GM12878 (cell line): ENCODE measurements at regions not wholly inside any gene's neighbourhood (a gene's known extent, or its start where the extent isn't known, plus 50 kb on each side); places are given as distances from the start of the nearest gene placed in this dataset.

ENCODE experiments used
- ATAC-seq: fragments of 200-7000 bp; cut with Tn5 transposase; 3 replicates; pipeline ENCODE4 v1.9.1; 2020; ENCODE audit warnings: mild to moderate bottlenecking, moderate library complexity
- BruUV-seq: library from RNA; stranded (reverse); fragments of 400-500 nt; replicated peaks from 2 replicates; lab custom pipeline; 2021; lab: Mats Ljungman, UMichigan
- CTCF ChIA-PET: fragments of 300-600 bp; sonication (Branson Sonifier 250); formaldehyde crosslinking; extraction: SDS; loops from one replicate; lab custom pipeline; 2021; ENCODE audit warnings: inconsistent platforms; lab: Yijun Ruan, JAX
- POLR2A ChIA-PET: fragments of 350-600 bp; formaldehyde crosslinking; extraction: SDS; loops from one replicate; lab custom pipeline; 2021; ENCODE audit warnings: inconsistent platforms; lab: Charles Lee
- RAD21 ChIA-PET: fragments of 300-600 bp; sonication (Branson Sonifier 250); formaldehyde crosslinking; loops from one replicate; lab custom pipeline; 2023; ENCODE audit warnings: antibody characterized with exemption; ENCODE audit not compliant: unreplicated experiment; lab: Charles Lee
- SMC1A ChIA-PET: fragments of 300-600 bp; sonication (Branson Sonifier 250); formaldehyde crosslinking; loops from one replicate; lab custom pipeline; 2023; ENCODE audit not compliant: unreplicated experiment, uncharacterized antibody; lab: Charles Lee
- DNase-seq: peaks from one replicate; pipeline ENCODE4 v3.0.0-alpha.2; 2011; ENCODE audit warnings: low read depth, low spot score
- FAIRE-seq: peaks from 3 replicates; lab custom pipeline; 2011; peaks lifted over from hg19 to GRCh38; lab: Jason Lieb, UNC
- H2AFZ ChIP-seq: 2 replicates; pipeline ENCODE4 v1.6.0; 2011; ENCODE audit warnings: low read depth, low read length, control low read depth; ENCODE audit not compliant: control insufficient read depth
- H3K27ac ChIP-seq: 2 replicates; pipeline ENCODE4 v1.5.1; 2011; ENCODE audit warnings: control low read depth; ENCODE audit not compliant: control insufficient read depth, insufficient read depth
- H3K27me3 ChIP-seq, 2 experiments: replicated peaks in 1 of 2; 2 replicates each; pipeline versions ENCODE4 v1.6.0 to v1.6.1; 2011; ENCODE audit warnings: low read length in 1 of 2; ENCODE audit not compliant: control insufficient read depth in 2 of 2, insufficient read depth in 2 of 2
- H3K36me3 ChIP-seq, 2 experiments: 2 replicates each; pipeline ENCODE4 v1.5.1; 2011; ENCODE audit warnings: low read length in 1 of 2; ENCODE audit not compliant: control insufficient read depth in 2 of 2, insufficient read depth in 2 of 2
- H3K4me1 ChIP-seq: 2 replicates; pipeline ENCODE4 v1.6.1; 2011; ENCODE audit warnings: mild to moderate bottlenecking, low read length, moderate library complexity, mixed read lengths; ENCODE audit not compliant: control insufficient read depth, insufficient read depth
- H3K4me2 ChIP-seq: 2 replicates; pipeline ENCODE4 v1.6.0; 2011; ENCODE audit warnings: control low read depth; ENCODE audit not compliant: control insufficient read depth, insufficient read depth
- H3K4me3 ChIP-seq: fragments of 200-600 bp; sonication (generic); 2 replicates; pipeline ENCODE4 v1.5.1; 2016
- H3K79me2 ChIP-seq: 2 replicates; pipeline ENCODE4 v1.6.0; 2011; ENCODE audit warnings: low read length; ENCODE audit not compliant: control insufficient read depth, insufficient read depth
- H3K9ac ChIP-seq: 2 replicates; pipeline ENCODE4 v1.8.0; 2011; ENCODE audit warnings: low read length, control low read depth, mixed read lengths; ENCODE audit not compliant: control insufficient read depth, insufficient read depth
- H3K9me3 ChIP-seq: replicated peaks from 3 replicates; pipeline ENCODE4 v1.5.1; 2011; ENCODE audit warnings: mild to moderate bottlenecking, low read length; ENCODE audit not compliant: control insufficient read depth, insufficient read depth
- H4K20me1 ChIP-seq: 2 replicates; pipeline ENCODE4 v1.6.0; 2011; ENCODE audit not compliant: control insufficient read depth, insufficient read depth
- BMI1 ChIP-seq: fragments of 450-650 bp; IDR thresholded peaks from 2 replicates; pipeline ENCODE4 v1.6.1; 2016; ENCODE audit warnings: mild to moderate bottlenecking, moderate library complexity, borderline replicate concordance
- CHD4 ChIP-seq: fragments of 200-600 bp; sonication (generic); IDR thresholded peaks from 2 replicates; pipeline ENCODE4 v1.6.1; 2016; ENCODE audit warnings: mild to moderate bottlenecking
- EZH2 ChIP-seq: IDR thresholded peaks from 2 replicates; pipeline ENCODE4 v1.6.1; 2012; ENCODE audit warnings: low read depth, mild to moderate bottlenecking, control low read depth, inconsistent platforms, low read length, borderline replicate concordance; ENCODE audit not compliant: control insufficient read depth
- GABPA ChIP-seq: IDR thresholded peaks from 2 replicates; pipeline ENCODE4 v1.6.1; 2014; ENCODE audit warnings: antibody characterized with exemption, low read depth, mild to moderate bottlenecking, inconsistent platforms
- HDAC2 ChIP-seq: fragments of 200-600 bp; sonication (generic); IDR thresholded peaks from 2 replicates; pipeline ENCODE4 v1.6.1; 2017
- HDAC6 ChIP-seq: fragments of 200-600 bp; sonication (generic); IDR thresholded peaks from one replicate; pipeline ENCODE4 v1.8.0; 2017; ENCODE audit warnings: antibody characterized with exemption; ENCODE audit not compliant: unreplicated experiment
- KAT2A ChIP-seq: conservative IDR thresholded peaks from 2 replicates; pipeline ENCODE4 v1.6.1; 2011; ENCODE audit warnings: low read depth, low read length; ENCODE audit not compliant: control insufficient read depth
- SMARCA5 ChIP-seq: fragments of 450-650 bp; IDR thresholded peaks from 2 replicates; pipeline ENCODE4 v1.6.1; 2017; ENCODE audit warnings: mild to moderate bottlenecking
- SMC3 ChIP-seq: IDR thresholded peaks from 2 replicates; pipeline ENCODE4 v1.6.1; 2011; ENCODE audit warnings: low read length, improper control_type of control experiment, borderline replicate concordance
- TCF12 ChIP-seq: IDR thresholded peaks from 2 replicates; pipeline ENCODE4 v1.6.1; 2011; ENCODE audit warnings: low read depth, mild to moderate bottlenecking, low read length
- TCF3 ChIP-seq: IDR thresholded peaks from 2 replicates; pipeline ENCODE4 v1.6.1; 2012; ENCODE audit warnings: low read depth, mild to moderate bottlenecking, low read length, borderline replicate concordance; ENCODE audit not compliant: insufficient read depth
- WGBS: methylation state at CpG from one replicate; pipeline ENCODE4 v1.1.6; 2016; ENCODE audit warnings: low lambda C conversion rate; ENCODE audit not compliant: insufficient replicate concordance, insufficient coverage; ENCODE audit errors: missing lambda C conversion rate; 5-methylcytosine and 5-hydroxymethylcytosine counted together
- in situ Hi-C: fragments of 300-500 bp; cut with MboI; formaldehyde crosslinking; loops from 9 replicates; pipeline ENCODE4 v1.14.3; 2018; ENCODE audit warnings: mixed read lengths
- intact Hi-C: fragments of 100-400 bp; cut with micrococcal nuclease; formaldehyde crosslinking; loops from one replicate; pipeline ENCODE4 v1.14.2; 2022; ENCODE audit not compliant: unreplicated experiment
- TF ChIP-seq, protein P1 (sequence below): IDR thresholded peaks from 2 replicates; pipeline ENCODE4 v1.6.1; 2012; ENCODE audit warnings: improper control_type of control experiment, low read depth, low read length; ENCODE audit not compliant: insufficient replicate concordance
- TF ChIP-seq, protein P2 (sequence below): IDR thresholded peaks from 2 replicates; pipeline ENCODE4 v1.6.1; 2012; ENCODE audit warnings: low read length, inconsistent platforms
- TF ChIP-seq, protein P3 (sequence below): fragments of 150-350 bp; IDR thresholded peaks from 2 replicates; pipeline ENCODE4 v1.6.1; 2016; ENCODE audit warnings: low read depth, low read length

DNA sequence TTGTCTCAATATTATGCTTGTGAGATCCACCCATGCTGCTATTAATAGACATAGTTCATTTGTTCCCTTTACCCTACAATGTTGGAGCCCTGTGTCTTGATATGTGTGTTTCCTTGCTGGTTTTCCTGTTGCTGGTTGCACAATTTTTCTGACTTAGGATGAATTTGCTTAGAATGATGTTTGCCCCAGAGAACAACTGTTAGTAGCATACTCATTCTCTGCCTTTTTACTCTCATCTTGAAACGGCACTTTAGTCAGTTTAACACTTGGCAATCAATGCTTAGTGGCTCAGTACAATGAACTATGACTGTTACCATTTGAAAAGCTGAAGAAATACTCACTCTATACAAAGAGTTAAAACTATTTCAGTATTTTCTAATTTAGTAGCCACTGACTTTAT is 158.8 kb upstream of the NDST4 start (continued):
- TF ChIP-seq, protein P1, sequence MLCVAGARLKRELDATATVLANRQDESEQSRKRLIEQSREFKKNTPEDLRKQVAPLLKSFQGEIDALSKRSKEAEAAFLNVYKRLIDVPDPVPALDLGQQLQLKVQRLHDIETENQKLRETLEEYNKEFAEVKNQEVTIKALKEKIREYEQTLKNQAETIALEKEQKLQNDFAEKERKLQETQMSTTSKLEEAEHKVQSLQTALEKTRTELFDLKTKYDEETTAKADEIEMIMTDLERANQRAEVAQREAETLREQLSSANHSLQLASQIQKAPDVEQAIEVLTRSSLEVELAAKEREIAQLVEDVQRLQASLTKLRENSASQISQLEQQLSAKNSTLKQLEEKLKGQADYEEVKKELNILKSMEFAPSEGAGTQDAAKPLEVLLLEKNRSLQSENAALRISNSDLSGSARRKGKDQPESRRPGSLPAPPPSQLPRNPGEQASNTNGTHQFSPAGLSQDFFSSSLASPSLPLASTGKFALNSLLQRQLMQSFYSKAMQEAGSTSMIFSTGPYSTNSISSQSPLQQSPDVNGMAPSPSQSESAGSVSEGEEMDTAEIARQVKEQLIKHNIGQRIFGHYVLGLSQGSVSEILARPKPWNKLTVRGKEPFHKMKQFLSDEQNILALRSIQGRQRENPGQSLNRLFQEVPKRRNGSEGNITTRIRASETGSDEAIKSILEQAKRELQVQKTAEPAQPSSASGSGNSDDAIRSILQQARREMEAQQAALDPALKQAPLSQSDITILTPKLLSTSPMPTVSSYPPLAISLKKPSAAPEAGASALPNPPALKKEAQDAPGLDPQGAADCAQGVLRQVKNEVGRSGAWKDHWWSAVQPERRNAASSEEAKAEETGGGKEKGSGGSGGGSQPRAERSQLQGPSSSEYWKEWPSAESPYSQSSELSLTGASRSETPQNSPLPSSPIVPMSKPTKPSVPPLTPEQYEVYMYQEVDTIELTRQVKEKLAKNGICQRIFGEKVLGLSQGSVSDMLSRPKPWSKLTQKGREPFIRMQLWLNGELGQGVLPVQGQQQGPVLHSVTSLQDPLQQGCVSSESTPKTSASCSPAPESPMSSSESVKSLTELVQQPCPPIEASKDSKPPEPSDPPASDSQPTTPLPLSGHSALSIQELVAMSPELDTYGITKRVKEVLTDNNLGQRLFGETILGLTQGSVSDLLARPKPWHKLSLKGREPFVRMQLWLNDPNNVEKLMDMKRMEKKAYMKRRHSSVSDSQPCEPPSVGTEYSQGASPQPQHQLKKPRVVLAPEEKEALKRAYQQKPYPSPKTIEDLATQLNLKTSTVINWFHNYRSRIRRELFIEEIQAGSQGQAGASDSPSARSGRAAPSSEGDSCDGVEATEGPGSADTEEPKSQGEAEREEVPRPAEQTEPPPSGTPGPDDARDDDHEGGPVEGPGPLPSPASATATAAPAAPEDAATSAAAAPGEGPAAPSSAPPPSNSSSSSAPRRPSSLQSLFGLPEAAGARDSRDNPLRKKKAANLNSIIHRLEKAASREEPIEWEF, result no peak
- no peak for TF ChIP-seq CHD4

DNA sequence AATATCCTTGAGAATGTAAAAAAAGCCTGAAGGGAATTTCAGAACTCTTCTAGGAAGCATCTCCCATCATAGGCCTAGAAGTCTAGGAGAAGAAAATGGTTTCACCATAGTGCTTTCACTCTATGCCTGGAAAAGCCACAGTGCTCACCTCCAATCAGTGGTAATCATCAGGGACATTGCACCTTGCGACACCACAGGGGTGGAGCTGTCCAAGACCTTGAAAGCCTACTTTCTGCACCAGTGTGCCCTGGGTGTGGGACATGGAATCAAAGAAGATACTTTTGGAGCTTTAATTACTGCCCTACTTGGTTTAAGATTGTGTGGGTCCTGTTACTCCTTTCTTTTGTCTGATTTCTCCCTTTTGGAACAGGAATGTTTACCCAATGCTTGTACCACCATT is 146.8 kb upstream of the NDST4 start:
- in situ Hi-C loops, result no loop called here
- 0% methylated on average over 1 of the region's 1 CpG for WGBS
- no TSS peak for BruUV-seq
- FAIRE-seq (no peak), DNase-seq (no peak), ATAC-seq (no peak)
- Histone ChIP-seq H3K27ac (no peak overlapping the region), H3K4me3 (no peak overlapping the region), H2AFZ (no peak overlapping the region), H3K9me3 (no peaks in the 10 kb centered on the region), H3K36me3 (no peaks in the 10 kb centered on the region), H3K9ac (no peak overlapping the region), H3K27me3 (no peaks in the 10 kb centered on the region), H4K20me1 (no peaks in the 10 kb centered on the region), H3K79me2 (no peaks in the 10 kb centered on the region), H3K4me2 (no peak overlapping the region), H3K4me1 (no peaks in the 10 kb centered on the region)
- SMC1A ChIA-PET, result interaction anchor here (0.7 kb wide), 1 partner anchor 1296 kb away, joined by 5 read pairs; no protein-coding TSS in a partner anchor
- POLR2A ChIA-PET, result interaction anchor here (0.7 kb wide), 1 partner anchor 546 kb away, joined by 5 read pairs; no protein-coding TSS in a partner anchor
- CTCF ChIA-PET, result interaction anchor here (1.4 kb wide), 1 partner anchor 16 kb away, joined by 4 read pairs; no protein-coding TSS in a partner anchor
- intact Hi-C loops, result no loop called here
- RAD21 ChIA-PET, result interaction anchor here (0.6 kb wide), 1 partner anchor 27 kb away, joined by 3 read pairs; no protein-coding TSS in a partner anchor
- TF ChIP-seq, protein P2, sequence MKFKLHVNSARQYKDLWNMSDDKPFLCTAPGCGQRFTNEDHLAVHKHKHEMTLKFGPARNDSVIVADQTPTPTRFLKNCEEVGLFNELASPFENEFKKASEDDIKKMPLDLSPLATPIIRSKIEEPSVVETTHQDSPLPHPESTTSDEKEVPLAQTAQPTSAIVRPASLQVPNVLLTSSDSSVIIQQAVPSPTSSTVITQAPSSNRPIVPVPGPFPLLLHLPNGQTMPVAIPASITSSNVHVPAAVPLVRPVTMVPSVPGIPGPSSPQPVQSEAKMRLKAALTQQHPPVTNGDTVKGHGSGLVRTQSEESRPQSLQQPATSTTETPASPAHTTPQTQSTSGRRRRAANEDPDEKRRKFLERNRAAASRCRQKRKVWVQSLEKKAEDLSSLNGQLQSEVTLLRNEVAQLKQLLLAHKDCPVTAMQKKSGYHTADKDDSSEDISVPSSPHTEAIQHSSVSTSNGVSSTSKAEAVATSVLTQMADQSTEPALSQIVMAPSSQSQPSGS, result no peak
- TF ChIP-seq TCF12 (no peak), SMC3 (no peak), BMI1 (no peak), HDAC2 (no peak), EZH2 (no peak), HDAC6 (no peak), GABPA (no peak), SMARCA5 (no peak), KAT2A (no peak), TCF3 (no peak)
- TF ChIP-seq, protein P3, sequence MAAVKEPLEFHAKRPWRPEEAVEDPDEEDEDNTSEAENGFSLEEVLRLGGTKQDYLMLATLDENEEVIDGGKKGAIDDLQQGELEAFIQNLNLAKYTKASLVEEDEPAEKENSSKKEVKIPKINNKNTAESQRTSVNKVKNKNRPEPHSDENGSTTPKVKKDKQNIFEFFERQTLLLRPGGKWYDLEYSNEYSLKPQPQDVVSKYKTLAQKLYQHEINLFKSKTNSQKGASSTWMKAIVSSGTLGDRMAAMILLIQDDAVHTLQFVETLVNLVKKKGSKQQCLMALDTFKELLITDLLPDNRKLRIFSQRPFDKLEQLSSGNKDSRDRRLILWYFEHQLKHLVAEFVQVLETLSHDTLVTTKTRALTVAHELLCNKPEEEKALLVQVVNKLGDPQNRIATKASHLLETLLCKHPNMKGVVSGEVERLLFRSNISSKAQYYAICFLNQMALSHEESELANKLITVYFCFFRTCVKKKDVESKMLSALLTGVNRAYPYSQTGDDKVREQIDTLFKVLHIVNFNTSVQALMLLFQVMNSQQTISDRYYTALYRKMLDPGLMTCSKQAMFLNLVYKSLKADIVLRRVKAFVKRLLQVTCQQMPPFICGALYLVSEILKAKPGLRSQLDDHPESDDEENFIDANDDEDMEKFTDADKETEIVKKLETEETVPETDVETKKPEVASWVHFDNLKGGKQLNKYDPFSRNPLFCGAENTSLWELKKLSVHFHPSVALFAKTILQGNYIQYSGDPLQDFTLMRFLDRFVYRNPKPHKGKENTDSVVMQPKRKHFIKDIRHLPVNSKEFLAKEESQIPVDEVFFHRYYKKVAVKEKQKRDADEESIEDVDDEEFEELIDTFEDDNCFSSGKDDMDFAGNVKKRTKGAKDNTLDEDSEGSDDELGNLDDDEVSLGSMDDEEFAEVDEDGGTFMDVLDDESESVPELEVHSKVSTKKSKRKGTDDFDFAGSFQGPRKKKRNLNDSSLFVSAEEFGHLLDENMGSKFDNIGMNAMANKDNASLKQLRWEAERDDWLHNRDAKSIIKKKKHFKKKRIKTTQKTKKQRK, result no peak
